SK-N-MC (cell line): ENCODE measurements at regions not wholly inside any gene's neighbourhood (a gene's known extent, or its start where the extent isn't known, plus 50 kb on each side); places are given as distances from the start of the nearest gene placed in this dataset.

Experiments
- DNase-seq: peaks from one replicate; pipeline ENCODE4 v3.0.0-alpha.2; 2011; ENCODE audit warnings: low read depth, low spot score
- H3K27ac ChIP-seq: fragments of 200-600 bp; sonication (generic); 2 replicates; pipeline ENCODE4 v1.5.1; 2016; ENCODE audit warnings: mixed run types
- H3K36me3 ChIP-seq: fragments of 200-600 bp; sonication (generic); 2 replicates; pipeline ENCODE4 v1.6.1; 2017; ENCODE audit warnings: antibody characterized with exemption, low read length, mixed read lengths; ENCODE audit not compliant: insufficient read depth
- H3K4me3 ChIP-seq: fragments of 200-600 bp; sonication (generic); 2 replicates; pipeline ENCODE4 v1.5.1; 2016
- H3K9ac ChIP-seq: fragments of 200-600 bp; sonication (generic); 2 replicates; pipeline ENCODE4 v1.8.0; 2017; ENCODE audit warnings: mixed run types, mixed read lengths; ENCODE audit not compliant: insufficient read length
- H3K9me3 ChIP-seq: fragments of 200-600 bp; sonication (generic); 2 replicates; pipeline ENCODE4 v1.6.1; 2017; ENCODE audit warnings: low read depth, mild to moderate bottlenecking, antibody characterized with exemption, low read length, moderate library complexity, mixed read lengths
- EZH2 ChIP-seq: fragments of 200-600 bp; sonication (generic); IDR thresholded peaks from one replicate; pipeline ENCODE4 v1.6.1; 2017; ENCODE audit warnings: antibody characterized with exemption
- FOXP2 ChIP-seq: optimal IDR thresholded peaks from 2 replicates; pipeline ENCODE3; 2011; ENCODE audit warnings: mild to moderate bottlenecking, moderate library complexity; ENCODE audit not compliant: insufficient read depth; ENCODE audit errors: extremely low read length, control extremely low read depth
- POLR2AphosphoS5 ChIP-seq: IDR thresholded peaks from 2 replicates; pipeline ENCODE4 v1.6.1; 2012; ENCODE audit warnings: mild to moderate bottlenecking, low read depth, low read length, borderline replicate concordance

DNA sequence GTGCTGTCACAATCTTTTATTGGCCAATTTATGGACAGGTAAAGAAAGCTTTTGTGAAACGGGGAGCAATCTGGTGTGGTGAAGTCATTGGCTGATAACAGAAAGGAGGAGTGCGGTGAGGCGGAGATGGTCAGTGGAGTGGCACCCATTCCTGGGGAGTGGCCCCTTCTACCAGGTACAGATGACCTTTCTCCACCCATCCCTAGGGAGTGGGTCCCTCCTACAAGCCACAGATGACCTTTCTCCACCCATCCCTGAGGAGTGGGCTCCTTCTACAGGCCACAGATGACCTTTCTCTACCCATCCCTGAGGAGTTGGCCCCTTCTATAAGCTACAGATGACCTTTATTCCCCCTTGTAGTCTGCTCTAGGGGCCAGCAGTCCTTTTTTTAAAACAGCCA, 267.6 kb upstream of the IRX2 start:
- H3K27ac ChIP-seq: no peak overlapping the region
- no peak overlapping the region for H3K4me3 ChIP-seq
- no peak for DNase-seq
- H3K36me3 ChIP-seq: no peaks in the 10 kb centered on the region
- no peaks in the 10 kb centered on the region for H3K9me3 ChIP-seq
- no peak overlapping the region for H3K9ac ChIP-seq
- no peak for TF ChIP-seq EZH2
- TF ChIP-seq FOXP2: no peak
- TF ChIP-seq POLR2AphosphoS5: no peak

DNA sequence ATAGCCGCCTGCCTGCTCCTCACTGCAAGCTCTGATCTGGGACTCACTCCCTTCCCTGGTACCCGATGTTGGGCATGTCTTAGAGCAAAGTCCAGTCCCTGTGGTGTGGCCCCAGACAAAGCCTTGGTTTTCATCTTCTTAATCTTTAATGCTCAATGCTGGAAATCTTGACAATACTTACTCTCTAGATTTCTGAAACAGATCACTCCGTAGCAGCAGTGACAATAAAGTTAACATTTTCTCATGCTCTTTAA, 260.2 kb upstream of the IRX2 start:
- no peak overlapping the region for H3K9ac ChIP-seq
- DNase-seq: no peak

DNA sequence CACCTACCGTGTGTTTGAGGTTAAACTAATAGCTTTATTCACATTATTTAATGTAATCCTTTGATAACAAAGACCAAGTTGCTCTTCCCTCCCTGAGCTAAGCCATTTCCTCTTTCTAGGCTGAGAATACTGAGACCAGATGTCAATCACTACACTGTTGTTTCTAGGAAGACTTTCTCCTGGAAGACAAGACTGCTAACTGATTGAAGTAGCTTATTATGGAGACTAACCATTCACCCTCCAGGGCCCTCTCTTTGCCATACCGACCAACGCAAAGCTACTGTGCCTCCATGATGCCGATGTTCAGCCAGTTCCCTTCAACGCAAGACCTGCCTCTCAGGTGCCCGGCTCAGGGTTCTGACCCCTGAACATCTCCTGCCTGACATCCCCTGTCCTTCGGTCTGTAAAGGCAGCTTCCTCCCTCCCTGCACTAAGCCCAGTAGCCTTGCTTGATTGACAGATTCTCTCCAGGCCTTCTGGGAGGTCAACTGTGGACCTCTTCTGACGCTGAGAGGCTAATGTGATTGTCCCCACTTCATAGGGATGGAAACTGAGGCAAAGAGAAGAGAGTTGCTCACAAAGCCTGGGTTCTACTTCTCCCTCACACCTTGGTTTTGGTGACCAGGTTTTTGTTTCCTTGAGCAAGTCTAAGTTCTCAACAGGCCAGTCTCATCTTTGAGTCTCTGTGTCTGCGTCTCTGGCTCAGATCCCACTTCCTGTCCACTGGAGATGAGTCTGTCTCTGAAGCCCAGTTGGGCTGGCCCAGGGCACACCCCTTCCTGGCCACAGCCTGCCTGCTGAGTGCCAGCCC, 259.7 kb upstream of the IRX2 start:
- no peak for DNase-seq
- H3K36me3 ChIP-seq: no peaks in the 10 kb centered on the region

More for the DNA sequence above, 260.2 kb upstream of the IRX2 start:
- Histone ChIP-seq H3K36me3 (no peaks in the 10 kb centered on the region), H3K4me3 (no peak overlapping the region), H3K9me3 (no peaks in the 10 kb centered on the region), H3K27ac (no peak overlapping the region)
- TF ChIP-seq FOXP2: no peak
- TF ChIP-seq POLR2AphosphoS5: no peak
- TF ChIP-seq EZH2: no peak

DNA sequence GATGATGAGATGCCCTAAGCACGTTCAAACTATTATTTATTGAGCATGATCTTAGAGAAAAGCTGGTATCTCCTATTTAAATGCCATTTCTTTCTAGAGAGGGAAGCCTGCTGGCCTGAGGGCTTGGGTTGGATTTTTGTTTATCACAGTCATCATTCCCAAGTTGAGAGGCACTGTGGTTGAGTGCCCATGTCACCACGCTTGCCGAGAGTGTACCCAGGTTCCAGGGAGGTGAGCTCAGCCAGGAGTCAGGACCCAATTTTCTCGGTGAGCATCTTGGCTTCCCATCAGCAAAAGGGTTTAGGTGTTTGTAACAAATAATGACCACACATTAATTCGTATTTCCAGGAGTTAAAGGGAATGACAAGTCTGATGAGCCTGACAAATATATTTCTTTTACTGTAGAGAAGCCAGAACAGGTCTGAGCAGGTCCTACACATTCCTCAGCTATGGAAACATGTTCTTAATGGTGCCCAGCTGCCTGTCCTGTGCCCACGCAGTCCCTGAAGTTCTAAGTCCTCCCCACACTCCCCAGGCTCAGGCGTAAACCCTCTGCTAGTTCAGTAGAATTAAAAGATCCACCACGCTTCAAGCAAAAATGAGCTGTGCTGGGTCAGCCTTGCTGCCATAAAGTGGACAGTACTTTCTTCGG, 258.9 kb upstream of the IRX2 start:
- TF ChIP-seq POLR2AphosphoS5 (no peak), EZH2 (no peak), FOXP2 (no peak)
- no peak overlapping the region for H3K4me3 ChIP-seq
- DNase-seq: no peak
- no peaks in the 10 kb centered on the region for H3K9me3 ChIP-seq
- no peaks in the 10 kb centered on the region for H3K36me3 ChIP-seq
- H3K27ac ChIP-seq: no peak overlapping the region
- H3K9ac ChIP-seq: no peak overlapping the region

More for the DNA sequence above, 259.7 kb upstream of the IRX2 start:
- Histone ChIP-seq H3K9me3 (no peaks in the 10 kb centered on the region), H3K27ac (no peak overlapping the region), H3K4me3 (no peak overlapping the region), H3K9ac (no peak overlapping the region)
- no peak for TF ChIP-seq EZH2
- TF ChIP-seq POLR2AphosphoS5: no peak
- TF ChIP-seq FOXP2: no peak

DNA sequence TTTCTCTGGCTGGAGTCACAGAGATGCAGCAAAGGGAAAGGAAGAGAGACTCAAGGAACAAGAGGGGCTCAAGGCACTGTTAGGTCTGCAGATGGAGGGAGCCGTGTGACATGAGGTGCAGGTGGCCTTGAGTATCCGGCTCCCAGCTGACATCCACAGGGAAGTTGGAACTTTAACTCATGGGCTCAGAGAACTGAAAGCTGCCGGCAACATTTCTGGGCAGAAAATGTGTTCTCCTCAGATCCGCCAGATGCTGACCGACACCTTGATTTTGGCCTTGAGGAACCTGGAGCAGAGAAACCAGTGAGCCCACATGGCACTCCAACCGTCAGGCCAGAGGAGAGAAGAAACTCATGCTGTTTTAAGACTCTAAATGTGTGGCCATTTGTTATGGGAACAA, 258.1 kb upstream of the IRX2 start:
- Histone ChIP-seq H3K4me3 (no peak overlapping the region), H3K9me3 (no peaks in the 10 kb centered on the region), H3K36me3 (no peaks in the 10 kb centered on the region), H3K9ac (no peak overlapping the region), H3K27ac (no peak overlapping the region)
- TF ChIP-seq EZH2 (no peak), POLR2AphosphoS5 (no peak), FOXP2 (no peak)
- no peak for DNase-seq

DNA sequence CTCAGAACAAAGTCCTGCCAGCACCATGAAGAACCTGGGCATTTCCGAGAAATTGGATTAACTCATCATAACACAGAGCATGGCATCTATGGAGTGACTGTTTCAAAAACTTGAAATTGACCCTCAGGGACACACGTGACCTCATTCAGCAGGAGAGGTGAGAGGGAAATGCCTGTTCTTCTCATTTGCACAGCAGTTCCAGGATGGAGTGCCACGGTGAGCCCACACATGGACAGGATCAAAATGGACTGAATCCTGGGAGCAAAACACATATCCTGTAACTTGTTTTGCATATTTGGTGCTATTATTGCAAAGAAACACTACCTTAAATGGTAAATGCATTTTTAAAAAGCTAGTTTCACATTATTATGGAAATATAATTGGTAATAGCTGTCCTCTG, 256.1 kb upstream of the IRX2 start:
- Histone ChIP-seq H3K9ac (no peak overlapping the region), H3K4me3 (no peak overlapping the region), H3K27ac (no peak overlapping the region), H3K9me3 (no peaks in the 10 kb centered on the region), H3K36me3 (no peaks in the 10 kb centered on the region)
- no peak for TF ChIP-seq POLR2AphosphoS5
- no peak for TF ChIP-seq EZH2
- TF ChIP-seq FOXP2: no peak
- DNase-seq: no peak

DNA sequence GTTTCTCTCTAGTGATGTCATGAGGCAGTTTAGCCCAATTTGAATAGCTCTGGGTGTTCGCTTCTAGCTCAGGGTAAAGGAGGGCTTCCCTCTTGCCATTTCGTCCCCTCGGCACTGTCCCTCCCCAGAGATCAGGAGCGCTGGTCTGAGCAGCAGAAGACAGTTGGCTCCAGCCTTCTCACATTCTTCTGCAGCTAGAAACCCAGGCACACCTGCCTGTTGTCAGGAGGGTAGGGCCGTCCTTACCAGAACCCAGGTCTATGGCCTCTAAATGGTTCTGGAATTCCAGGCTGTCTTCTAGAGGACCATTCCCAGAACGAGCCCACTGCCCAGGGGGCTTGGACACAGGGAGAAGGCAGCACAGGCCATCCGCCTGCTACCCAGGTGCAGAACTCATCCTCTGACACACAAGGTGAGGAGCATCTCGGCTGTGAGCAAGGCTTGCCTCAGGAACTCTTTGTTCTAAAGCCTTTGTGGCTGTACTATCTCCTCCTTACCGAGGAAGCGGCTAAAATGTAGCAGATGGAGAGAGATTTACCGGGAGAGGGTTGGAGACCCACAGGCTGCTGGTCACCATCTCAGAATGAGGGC, 255.6 kb upstream of the IRX2 start:
- no peaks in the 10 kb centered on the region for H3K9me3 ChIP-seq
- H3K36me3 ChIP-seq: no peaks in the 10 kb centered on the region
- DNase-seq: no peak
- H3K9ac ChIP-seq: no peak overlapping the region
- TF ChIP-seq POLR2AphosphoS5 (no peak), EZH2 (no peak), FOXP2 (no peak)
- H3K4me3 ChIP-seq: no peak overlapping the region
- no peak overlapping the region for H3K27ac ChIP-seq

DNA sequence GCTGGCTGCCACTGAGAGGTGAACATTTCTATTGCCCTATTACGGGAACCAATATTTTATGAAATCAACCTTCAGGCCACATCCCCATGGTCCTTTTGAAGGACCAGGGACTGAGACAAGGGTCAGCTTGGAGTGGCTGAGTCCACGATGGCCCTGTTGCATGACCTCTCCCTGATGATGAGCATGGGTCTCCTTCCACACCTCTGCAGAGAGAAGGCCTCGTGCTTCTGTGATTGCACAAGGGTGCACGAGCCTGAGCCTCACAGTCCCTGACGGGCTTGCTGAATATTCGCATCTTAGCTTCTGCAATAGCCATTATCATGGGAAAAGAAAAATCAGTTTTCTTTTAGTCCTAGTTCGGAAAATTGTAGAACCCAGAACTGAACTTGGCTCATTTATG, 255.0 kb upstream of the IRX2 start:
- Histone ChIP-seq H3K36me3 (no peaks in the 10 kb centered on the region), H3K9ac (no peak overlapping the region), H3K4me3 (no peak overlapping the region), H3K9me3 (no peaks in the 10 kb centered on the region), H3K27ac (no peak overlapping the region)
- no peak for DNase-seq
- TF ChIP-seq POLR2AphosphoS5 (no peak), EZH2 (no peak), FOXP2 (no peak)
